GM12874 (cell line): ENCODE measurements at regions not wholly inside any gene's neighbourhood (a gene's known extent, or its start where the extent isn't known, plus 50 kb on each side); places are given as distances from the start of the nearest gene placed in this dataset.

Experiments
- CTCF ChIP-seq: IDR thresholded peaks from 2 replicates; pipeline ENCODE4 v1.5.1; 2011; ENCODE audit warnings: low read depth, mild to moderate bottlenecking, control low read depth, low read length, moderate library complexity; ENCODE audit not compliant: insufficient read depth

- TF ChIP-seq CTCF: no peak
These were observed 267.1 kb downstream of the NSG2 start for GRCh38 chr5:174312641-174313040.

- no peak for TF ChIP-seq CTCF
These were observed 268.1 kb downstream of the NSG2 start for GRCh38 chr5:174313615-174314014.

- no peak for TF ChIP-seq CTCF
These were observed 268.8 kb downstream of the NSG2 start for GRCh38 chr5:174314261-174314660.

- TF ChIP-seq CTCF: no peak
These were observed 270.0 kb downstream of the NSG2 start for GRCh38 chr5:174315471-174315870.

GRCh38 chr5:174315871-174316270 is 270.4 kb downstream of the NSG2 start:
- no peak for TF ChIP-seq CTCF

GRCh38 chr5:174316326-174316725 is 270.8 kb downstream of the NSG2 start:
- TF ChIP-seq CTCF: no peak

- TF ChIP-seq CTCF: peak; percentile 38
These were observed 271.9 kb downstream of the NSG2 start for GRCh38 chr5:174317256-174317894.
